HCT116 (cell line): ENCODE measurements at regions not wholly inside any gene's neighbourhood (a gene's known extent, or its start where the extent isn't known, plus 50 kb on each side); places are given as distances from the start of the nearest gene placed in this dataset.

ENCODE experiments used
- ATAC-seq: fragments of 200-7000 bp; cut with Tn5 transposase; 2 replicates; pipeline ENCODE4 v1.9.1; 2020; ENCODE audit warnings: mild to moderate bottlenecking, moderate library complexity
- BruUV-seq: library from RNA; stranded (reverse); fragments of 400-500 nt; replicated peaks from 2 replicates; lab custom pipeline; 2021; lab: Mats Ljungman, UMichigan
- CTCF ChIA-PET: fragments of 300-600 bp; sonication (Branson Sonifier 250); formaldehyde crosslinking; loops from one replicate; lab custom pipeline; 2021; ENCODE audit warnings: antibody characterized with exemption; lab: Charles Lee
- POLR2A ChIA-PET: fragments of 300-600, 350-600 bp; sonication (Branson Sonifier 250); formaldehyde crosslinking; loops from one replicate; lab custom pipeline; 2021; ENCODE audit warnings: antibody characterized with exemption; lab: Charles Lee
- RAD21 ChIA-PET, 2 experiments: fragments of 300-600 bp; sonication (Branson Sonifier 250); formaldehyde crosslinking; loops; one replicate each; lab custom pipeline; 2023; ENCODE audit warnings: low total read pairs in 2 of 2; ENCODE audit not compliant: uncharacterized antibody in 2 of 2, unreplicated experiment in 2 of 2, low non-redundant PET in 1 of 2; lab: Charles Lee
- DNase-seq: peaks from one replicate; pipeline ENCODE4 v3.0.0-alpha.2; 2010; ENCODE audit warnings: low read depth, low spot score
- H2AFZ ChIP-seq: fragments of 200-600 bp; shearing (Covaris generic), sonication (generic); 2 replicates; pipeline ENCODE4 v1.6.1; 2017; ENCODE audit warnings: low read depth, mixed run types, mixed read lengths, antibody characterized with exemption, low read length; ENCODE audit not compliant: poor library complexity, severe bottlenecking
- H3K27ac ChIP-seq: 2 replicates; pipeline ENCODE4 v1.5.1; 2012; ENCODE audit warnings: low read depth, low read length
- H3K27me3 ChIP-seq: fragments of 200-600 bp; sonication (generic); 2 replicates; pipeline ENCODE4 v1.6.1; 2016; ENCODE audit warnings: mixed run types, low read length, mixed read lengths; ENCODE audit not compliant: insufficient read depth
- H3K36me3 ChIP-seq, 2 experiments: fragments of 200-500 bp in 1 of 2; fragments of 200-600 bp in 1 of 2; sonication (Bioruptor generic) in 1 of 2; sonication (generic) in 1 of 2; 2 replicates each; pipeline versions ENCODE4 v1.5.1 to v1.6.1; 2014 to 2016; ENCODE audit warnings: low read length in 2 of 2, inconsistent platforms in 1 of 2, mixed read lengths in 1 of 2, mixed run types in 1 of 2; ENCODE audit not compliant: insufficient read depth in 2 of 2, control insufficient read depth in 1 of 2
- H3K4me1 ChIP-seq, 2 experiments: fragments of 200-600 bp in 1 of 2; sonication (generic) in 1 of 2; 2 replicates each; pipeline versions ENCODE4 v1.5.1 to v1.6.1; 2012 to 2017; ENCODE audit warnings: low read length in 2 of 2, inconsistent platforms in 1 of 2, mild to moderate bottlenecking in 1 of 2, mixed read lengths in 1 of 2, mixed run types in 1 of 2, moderate library complexity in 1 of 2; ENCODE audit not compliant: insufficient read depth in 2 of 2, control insufficient read depth in 1 of 2
- H3K4me2 ChIP-seq: fragments of 200-600 bp; sonication (generic); 2 replicates; pipeline ENCODE4 v1.6.1; 2017; ENCODE audit warnings: mixed run types, low read length, mixed read lengths
- H3K4me3 ChIP-seq, 2 experiments: fragments of 200-600 bp in 1 of 2; sonication (generic) in 1 of 2; replicated peaks in 1 of 2; 2 replicates each; pipeline ENCODE4 v1.5.1; 2011 to 2016; ENCODE audit warnings: low read length in 2 of 2, control low read depth in 1 of 2, low read depth in 1 of 2, mild to moderate bottlenecking in 1 of 2, mixed read lengths in 1 of 2, mixed run types in 1 of 2
- H3K79me2 ChIP-seq: fragments of 200-600 bp; sonication (generic); 2 replicates; pipeline ENCODE4 v1.6.1; 2017; ENCODE audit warnings: mild to moderate bottlenecking, mixed run types, low read length, moderate library complexity, mixed read lengths; ENCODE audit not compliant: insufficient read depth
- H3K9ac ChIP-seq: fragments of 200-600 bp; sonication (generic); 2 replicates; pipeline ENCODE4 v1.6.1; 2016; ENCODE audit warnings: low read length, mixed read lengths
- H3K9me2 ChIP-seq: fragments of 200-600 bp; sonication (generic), shearing (Covaris generic); 2 replicates; pipeline ENCODE4 v1.6.1; 2017; ENCODE audit warnings: mixed run types, mild to moderate bottlenecking, moderate library complexity; ENCODE audit not compliant: insufficient read depth
- H3K9me3 ChIP-seq, 2 experiments: fragments of 200-500 bp in 1 of 2; fragments of 200-600 bp in 1 of 2; sonication (Bioruptor generic) in 1 of 2; sonication (generic) in 1 of 2; 2 replicates each; pipeline ENCODE4 v1.6.1; 2014 to 2017; ENCODE audit warnings: low read length in 2 of 2, mixed read lengths in 2 of 2, inconsistent platforms in 1 of 2, low read depth in 1 of 2, mild to moderate bottlenecking in 1 of 2, mixed run types in 1 of 2, moderate library complexity in 1 of 2; ENCODE audit not compliant: control insufficient read depth in 1 of 2, insufficient read depth in 1 of 2
- H4K20me1 ChIP-seq: fragments of 200-600 bp; sonication (generic), shearing (Covaris generic); 2 replicates; pipeline ENCODE4 v1.6.1; 2017; ENCODE audit warnings: mixed run types, mild to moderate bottlenecking, moderate library complexity; ENCODE audit not compliant: insufficient read depth
- ATF3 ChIP-seq: IDR thresholded peaks from 2 replicates; pipeline ENCODE4 v1.6.1; 2012
- CEBPB ChIP-seq: IDR thresholded peaks from 2 replicates; pipeline ENCODE4 v1.6.1; 2012; ENCODE audit warnings: low read depth
- EGR1 ChIP-seq: IDR thresholded peaks from 2 replicates; pipeline ENCODE4 v1.6.1; 2012; ENCODE audit warnings: low read depth
- ELF1 ChIP-seq: IDR thresholded peaks from 2 replicates; pipeline ENCODE4 v1.6.1; 2012; ENCODE audit warnings: low read depth, borderline replicate concordance
- EZH2 ChIP-seq: fragments of 200-600 bp; sonication (generic); IDR thresholded peaks from 2 replicates; pipeline ENCODE4 v1.6.1; 2017; ENCODE audit warnings: antibody characterized with exemption, mixed run types
- EZH2phosphoT487 ChIP-seq: fragments of 200-600 bp; IDR thresholded peaks from 2 replicates; pipeline ENCODE4 v1.6.1; 2018; ENCODE audit warnings: antibody characterized with exemption, borderline replicate concordance
- FOSL1 ChIP-seq: IDR thresholded peaks from 2 replicates; pipeline ENCODE4 v1.6.1; 2012; ENCODE audit warnings: low read depth
- JUND ChIP-seq: IDR thresholded peaks from 2 replicates; pipeline ENCODE4 v1.6.1; 2012
- MAX ChIP-seq: IDR thresholded peaks from 2 replicates; pipeline ENCODE4 v1.6.1; 2012
- POLR2A ChIP-seq: IDR thresholded peaks from 2 replicates; pipeline ENCODE4 v1.7.0; 2011; ENCODE audit warnings: borderline replicate concordance; ENCODE audit not compliant: insufficient read depth, insufficient read length; ENCODE audit errors: extremely low read depth
- POLR2AphosphoS5 ChIP-seq: IDR thresholded peaks from 2 replicates; pipeline ENCODE4 v1.6.1; 2011; ENCODE audit warnings: mild to moderate bottlenecking, low read depth, low read length, moderate library complexity
- RAD21 ChIP-seq: IDR thresholded peaks from 2 replicates; pipeline ENCODE4 v1.6.1; 2012; ENCODE audit warnings: low read depth, mild to moderate bottlenecking
- SIN3A ChIP-seq: IDR thresholded peaks from 2 replicates; pipeline ENCODE4 v1.6.1; 2012; ENCODE audit warnings: low read depth
- SP1 ChIP-seq: IDR thresholded peaks from 2 replicates; pipeline ENCODE4 v1.6.1; 2012; ENCODE audit warnings: low read depth
- SRF ChIP-seq: IDR thresholded peaks from 2 replicates; pipeline ENCODE4 v1.6.1; 2012; ENCODE audit warnings: low read depth
- TCF7L2 ChIP-seq: IDR thresholded peaks from 2 replicates; pipeline ENCODE4 v1.7.0; 2011; ENCODE audit warnings: borderline replicate concordance, inconsistent platforms; ENCODE audit not compliant: insufficient read depth, insufficient read length; ENCODE audit errors: extremely low read depth
- YY1 ChIP-seq: IDR thresholded peaks from 2 replicates; pipeline ENCODE4 v1.6.1; 2011; ENCODE audit warnings: low read length, low read depth, moderate library complexity, mild to moderate bottlenecking; ENCODE audit not compliant: insufficient replicate concordance; ENCODE audit errors: extremely low read depth
- ZFX ChIP-seq: fragments of 450-650 bp; IDR thresholded peaks from 2 replicates; pipeline ENCODE4 v1.6.1; 2017
- intact Hi-C: fragments of 100-400 bp; cut with micrococcal nuclease; formaldehyde crosslinking; loops from 2 replicates; pipeline ENCODE4 v1.10.0; 2022
- TF ChIP-seq, protein P1 (sequence below), 3 experiments: fragments of 200-600 bp in 1 of 3; sonication (generic) in 1 of 3; IDR thresholded peaks in 2 of 3; conservative IDR thresholded peaks in 1 of 3; 2 replicates each; pipeline ENCODE4 v1.5.1; 2012 to 2017; ENCODE audit warnings: low read depth in 2 of 3, low read length in 2 of 3, antibody characterized with exemption in 1 of 3, borderline replicate concordance in 1 of 3, control low read depth in 1 of 3, mild to moderate bottlenecking in 1 of 3, mixed read lengths in 1 of 3, mixed run types in 1 of 3, moderate library complexity in 1 of 3; ENCODE audit not compliant: insufficient read depth in 1 of 3
- TF ChIP-seq, protein P2 (sequence below): IDR thresholded peaks from 2 replicates; pipeline ENCODE4 v1.6.1; 2012; ENCODE audit warnings: low read depth

GRCh38 chr13:44196196-44196751, 177.3 kb upstream of the SERP2 start:
- intact Hi-C loops: no loop called here
- H3K36me3 ChIP-seq: no peaks in the 10 kb centered on the region
- H3K79me2 ChIP-seq: no peaks in the 10 kb centered on the region
- H3K4me2 ChIP-seq: no peak overlapping the region
- no peaks in the 10 kb centered on the region for H3K9me3 ChIP-seq
- POLR2A ChIA-PET: no interaction called here
- CTCF ChIA-PET: no interaction called here
- H3K4me1 ChIP-seq: peaks cover 0 to 40% of the 10 kb centered on the region in 2 experiments; a peak in 2 of 4 replicates
- no TSS peak for BruUV-seq
- no peak for DNase-seq
- ATAC-seq: no peak
- no peak overlapping the region for H3K4me3 ChIP-seq
- H4K20me1 ChIP-seq: no peaks in the 10 kb centered on the region
- no peak overlapping the region for H3K27ac ChIP-seq
- RAD21 ChIA-PET: no interaction called here
- H3K9me2 ChIP-seq: no peaks in the 10 kb centered on the region
- H3K27me3 ChIP-seq: no peaks in the 10 kb centered on the region
- TF ChIP-seq TCF7L2 (no peak), SIN3A (no peak), EZH2phosphoT487 (no peak), ZFX (no peak), SP1 (no peak), EGR1 (no peak), POLR2A (no peak), ATF3 (no peak), ELF1 (no peak), POLR2AphosphoS5 (no peak), MAX (no peak), RAD21 (no peak), YY1 (no peak), EZH2 (no peak), JUND (no peak), SRF (no peak), CEBPB (no peak), FOSL1 (no peak)
- TF ChIP-seq, protein P1, sequence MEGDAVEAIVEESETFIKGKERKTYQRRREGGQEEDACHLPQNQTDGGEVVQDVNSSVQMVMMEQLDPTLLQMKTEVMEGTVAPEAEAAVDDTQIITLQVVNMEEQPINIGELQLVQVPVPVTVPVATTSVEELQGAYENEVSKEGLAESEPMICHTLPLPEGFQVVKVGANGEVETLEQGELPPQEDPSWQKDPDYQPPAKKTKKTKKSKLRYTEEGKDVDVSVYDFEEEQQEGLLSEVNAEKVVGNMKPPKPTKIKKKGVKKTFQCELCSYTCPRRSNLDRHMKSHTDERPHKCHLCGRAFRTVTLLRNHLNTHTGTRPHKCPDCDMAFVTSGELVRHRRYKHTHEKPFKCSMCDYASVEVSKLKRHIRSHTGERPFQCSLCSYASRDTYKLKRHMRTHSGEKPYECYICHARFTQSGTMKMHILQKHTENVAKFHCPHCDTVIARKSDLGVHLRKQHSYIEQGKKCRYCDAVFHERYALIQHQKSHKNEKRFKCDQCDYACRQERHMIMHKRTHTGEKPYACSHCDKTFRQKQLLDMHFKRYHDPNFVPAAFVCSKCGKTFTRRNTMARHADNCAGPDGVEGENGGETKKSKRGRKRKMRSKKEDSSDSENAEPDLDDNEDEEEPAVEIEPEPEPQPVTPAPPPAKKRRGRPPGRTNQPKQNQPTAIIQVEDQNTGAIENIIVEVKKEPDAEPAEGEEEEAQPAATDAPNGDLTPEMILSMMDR (IDR thresholded peaks at IDR 0.05 in 2 of 3, conservative IDR thresholded peaks at IDR 0.05 in 1 of 3; ENCODE audit: borderline replicate concordance in 1 of 3, insufficient read depth in 1 of 3, low read depth in 2 of 3, low read length in 2 of 3): no peak
- TF ChIP-seq, protein P2, sequence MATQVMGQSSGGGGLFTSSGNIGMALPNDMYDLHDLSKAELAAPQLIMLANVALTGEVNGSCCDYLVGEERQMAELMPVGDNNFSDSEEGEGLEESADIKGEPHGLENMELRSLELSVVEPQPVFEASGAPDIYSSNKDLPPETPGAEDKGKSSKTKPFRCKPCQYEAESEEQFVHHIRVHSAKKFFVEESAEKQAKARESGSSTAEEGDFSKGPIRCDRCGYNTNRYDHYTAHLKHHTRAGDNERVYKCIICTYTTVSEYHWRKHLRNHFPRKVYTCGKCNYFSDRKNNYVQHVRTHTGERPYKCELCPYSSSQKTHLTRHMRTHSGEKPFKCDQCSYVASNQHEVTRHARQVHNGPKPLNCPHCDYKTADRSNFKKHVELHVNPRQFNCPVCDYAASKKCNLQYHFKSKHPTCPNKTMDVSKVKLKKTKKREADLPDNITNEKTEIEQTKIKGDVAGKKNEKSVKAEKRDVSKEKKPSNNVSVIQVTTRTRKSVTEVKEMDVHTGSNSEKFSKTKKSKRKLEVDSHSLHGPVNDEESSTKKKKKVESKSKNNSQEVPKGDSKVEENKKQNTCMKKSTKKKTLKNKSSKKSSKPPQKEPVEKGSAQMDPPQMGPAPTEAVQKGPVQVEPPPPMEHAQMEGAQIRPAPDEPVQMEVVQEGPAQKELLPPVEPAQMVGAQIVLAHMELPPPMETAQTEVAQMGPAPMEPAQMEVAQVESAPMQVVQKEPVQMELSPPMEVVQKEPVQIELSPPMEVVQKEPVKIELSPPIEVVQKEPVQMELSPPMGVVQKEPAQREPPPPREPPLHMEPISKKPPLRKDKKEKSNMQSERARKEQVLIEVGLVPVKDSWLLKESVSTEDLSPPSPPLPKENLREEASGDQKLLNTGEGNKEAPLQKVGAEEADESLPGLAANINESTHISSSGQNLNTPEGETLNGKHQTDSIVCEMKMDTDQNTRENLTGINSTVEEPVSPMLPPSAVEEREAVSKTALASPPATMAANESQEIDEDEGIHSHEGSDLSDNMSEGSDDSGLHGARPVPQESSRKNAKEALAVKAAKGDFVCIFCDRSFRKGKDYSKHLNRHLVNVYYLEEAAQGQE: no peak
- TF ChIP-seq, all 23 proteins: peak for 0
- Histone ChIP-seq H3K9ac (no peak overlapping the region), H2AFZ (no peak overlapping the region)
